Endothelial cell of umbilical vein (primary cell): ENCODE measurements at regions not wholly inside any gene's neighbourhood (a gene's known extent, or its start where the extent isn't known, plus 50 kb on each side); places are given as distances from the start of the nearest gene placed in this dataset.

Experiments
- BruUV-seq: library from RNA; stranded (reverse); fragments of 400-500 nt; replicated peaks from 2 replicates; lab custom pipeline; 2021; lab: Mats Ljungman, UMichigan
- CTCF ChIA-PET: fragments of 300-600, 350-600 bp; sonication (Branson Sonifier 250); formaldehyde crosslinking; loops from one replicate; lab custom pipeline; 2021; ENCODE audit warnings: antibody characterized with exemption, inconsistent platforms; lab: Charles Lee
- POLR2A ChIA-PET: fragments of 300-600, 350-600 bp; sonication (Branson Sonifier 250); formaldehyde crosslinking; loops from one replicate; lab custom pipeline; 2021; ENCODE audit warnings: antibody characterized with exemption, inconsistent platforms; lab: Charles Lee
- DNase-seq: peaks from one replicate; pipeline ENCODE4 v3.0.0-alpha.2; 2011; ENCODE audit warnings: low read depth, low spot score
- FAIRE-seq: peaks from 2 replicates; lab custom pipeline; 2011; peaks lifted over from hg19 to GRCh38; lab: Jason Lieb, UNC
- H2AFZ ChIP-seq: 2 replicates; pipeline ENCODE4 v1.6.0; 2012; ENCODE audit warnings: low read depth, low read length, control low read depth, inconsistent platforms
- H3K27ac ChIP-seq: 2 replicates; pipeline ENCODE4 v1.5.1; 2011; ENCODE audit warnings: low read depth, mild to moderate bottlenecking, control low read depth, low read length, moderate library complexity; ENCODE audit not compliant: insufficient read depth
- H3K27me3 ChIP-seq, 2 experiments: 2 replicates each; pipeline versions ENCODE4 v1.6.0 to v1.6.1; 2011; ENCODE audit warnings: low read length in 2 of 2, mixed read lengths in 1 of 2; ENCODE audit not compliant: control insufficient read depth in 2 of 2, insufficient read depth in 2 of 2
- H3K36me3 ChIP-seq, 2 experiments: 2 replicates in 1 of 2; 3 replicates in 1 of 2; pipeline ENCODE4 v1.5.1; 2011; ENCODE audit warnings: low read length in 2 of 2, mild to moderate bottlenecking in 1 of 2, moderate library complexity in 1 of 2; ENCODE audit not compliant: control insufficient read depth in 2 of 2, insufficient read depth in 2 of 2; ENCODE audit errors: extremely low read depth in 1 of 2
- H3K4me1 ChIP-seq: 3 replicates; pipeline ENCODE4 v1.5.1; 2011; ENCODE audit warnings: mild to moderate bottlenecking, low read length; ENCODE audit not compliant: control insufficient read depth, insufficient read depth; ENCODE audit errors: extremely low read depth
- H3K4me2 ChIP-seq: 2 replicates; pipeline ENCODE4 v1.6.1; 2011; ENCODE audit warnings: low read length, control low read depth, mixed read lengths; ENCODE audit not compliant: insufficient read depth
- H3K4me3 ChIP-seq, 3 experiments: fragments of 200-600 bp in 1 of 3; sonication (generic), shearing (Covaris generic) in 1 of 3; replicated peaks in 1 of 3; 2 replicates each; pipeline ENCODE4 v1.5.1; 2011 to 2016; ENCODE audit warnings: control low read depth in 3 of 3, low read length in 3 of 3, mild to moderate bottlenecking in 2 of 3, inconsistent platforms in 1 of 3, low read depth in 1 of 3, moderate library complexity in 1 of 3; ENCODE audit not compliant: insufficient read depth in 1 of 3
- H3K79me2 ChIP-seq: 2 replicates; pipeline ENCODE4 v1.6.0; 2012; ENCODE audit warnings: low read length, inconsistent platforms; ENCODE audit not compliant: control insufficient read depth, insufficient read depth
- H3K9ac ChIP-seq: replicated peaks from 2 replicates; pipeline ENCODE3; 2011; ENCODE audit warnings: low read length, control low read depth; ENCODE audit not compliant: insufficient read depth; ENCODE audit errors: extremely low read depth
- H3K9me1 ChIP-seq: replicated peaks from 3 replicates; pipeline ENCODE4 v1.6.0; 2011; ENCODE audit warnings: mild to moderate bottlenecking, low read length; ENCODE audit not compliant: control insufficient read depth, insufficient read depth; ENCODE audit errors: extremely low read depth
- H3K9me3 ChIP-seq: replicated peaks from 2 replicates; pipeline ENCODE4 v1.5.1; 2012; ENCODE audit warnings: low read length, inconsistent platforms; ENCODE audit not compliant: control insufficient read depth, insufficient read depth
- H4K20me1 ChIP-seq: replicated peaks from 2 replicates; pipeline ENCODE3; 2011; ENCODE audit warnings: mild to moderate bottlenecking, low read length; ENCODE audit not compliant: control insufficient read depth, insufficient read depth; ENCODE audit errors: extremely low read depth
- CTCF ChIP-seq, 2 donors: IDR thresholded peaks; 1 replicate in 1 of 2; 2 replicates in 1 of 2; pipeline ENCODE4 v1.5.1; 2011; ENCODE audit warnings: low read length in 2 of 2, mild to moderate bottlenecking in 2 of 2, moderate library complexity in 2 of 2, control low read depth in 1 of 2, inconsistent platforms in 1 of 2, low read depth in 1 of 2; ENCODE audit not compliant: insufficient read depth in 1 of 2; ENCODE audit errors: extremely low read depth in 1 of 2
- EZH2 ChIP-seq: IDR thresholded peaks from 2 replicates; pipeline ENCODE4 v1.6.1; 2012; ENCODE audit warnings: borderline replicate concordance, low read depth, mild to moderate bottlenecking, moderate library complexity, low read length, inconsistent platforms; ENCODE audit not compliant: severe bottlenecking
- FOS ChIP-seq: IDR thresholded peaks from 2 replicates; pipeline ENCODE4 v1.6.1; 2011; ENCODE audit warnings: mild to moderate bottlenecking, low read length, moderate library complexity, borderline replicate concordance; ENCODE audit not compliant: insufficient read depth
- GATA2 ChIP-seq: IDR thresholded peaks from 2 replicates; pipeline ENCODE4 v1.7.0; 2011; ENCODE audit warnings: low read depth, mild to moderate bottlenecking, moderate library complexity, mixed read lengths, low read length; ENCODE audit not compliant: insufficient read length, insufficient read depth
- JUN ChIP-seq: IDR thresholded peaks from 2 replicates; pipeline ENCODE4 v1.6.1; 2011; ENCODE audit warnings: borderline replicate concordance, low read depth; ENCODE audit not compliant: insufficient read length, insufficient read depth
- MAX ChIP-seq: IDR thresholded peaks from 2 replicates; pipeline ENCODE4 v1.6.1; 2011; ENCODE audit not compliant: insufficient read depth, insufficient read length
- MYC ChIP-seq: IDR thresholded peaks from one replicate; pipeline ENCODE4 v1.6.1; 2011; ENCODE audit warnings: mild to moderate bottlenecking, low read depth, low read length
- POLR2A ChIP-seq: IDR thresholded peaks from 2 replicates; pipeline ENCODE4 v1.6.1; 2012; ENCODE audit warnings: low read depth, mild to moderate bottlenecking, control low read depth, low read length
- POLR2AphosphoS5 ChIP-seq: IDR thresholded peaks from 2 replicates; pipeline ENCODE4 v1.6.1; 2012; ENCODE audit warnings: low read depth, mild to moderate bottlenecking, control low read depth, low read length, moderate library complexity; ENCODE audit not compliant: insufficient read depth
- dilution Hi-C: fragments of 300-500 bp; cut with MboI; formaldehyde crosslinking; loops from one replicate; pipeline ENCODE4 v1.15.0; 2019; ENCODE audit warnings: low sequenced_read_pairs; ENCODE audit not compliant: extremely low pct_ligation_motif_present
- intact Hi-C: fragments of 100-400 bp; cut with micrococcal nuclease; formaldehyde crosslinking; loops from one replicate; pipeline ENCODE4 v1.10.0; 2022

GRCh38 chr9:118252027-118252426 is 547.8 kb downstream of the TLR4 start:
- Histone ChIP-seq H3K79me2 (no peaks in the 10 kb centered on the region), H4K20me1 (no peaks in the 10 kb centered on the region), H3K36me3 (no peaks in the 10 kb centered on the region), H3K4me3 (no peak overlapping the region), H3K9me1 (no peaks in the 10 kb centered on the region), H3K9me3 (no peaks in the 10 kb centered on the region), H3K4me2 (no peak overlapping the region), H3K27ac (no peak overlapping the region), H3K27me3 (no peaks in the 10 kb centered on the region), H2AFZ (no peak overlapping the region), H3K9ac (no peak overlapping the region), H3K4me1 (no peaks in the 10 kb centered on the region)
- no peak for FAIRE-seq
- dilution Hi-C loops (no loop called here), intact Hi-C loops (no loop called here)
- CTCF ChIA-PET = interaction anchor here (1.1 kb wide), 1 partner anchor 11 kb away, joined by 3 read pairs; no protein-coding TSS in a partner anchor
- TF ChIP-seq MAX = no peak
- no peak for TF ChIP-seq FOS
- no peak for TF ChIP-seq MYC
- TF ChIP-seq CTCF (IDR thresholded peaks at IDR 0.05; ENCODE audit: extremely low read depth in 1 of 2, insufficient read depth in 1 of 2, low read depth in 1 of 2, low read length in 2 of 2) = no peak
- no peak for TF ChIP-seq POLR2A
- TF ChIP-seq POLR2AphosphoS5 = no peak
- no peak for TF ChIP-seq EZH2
- TF ChIP-seq GATA2 = no peak
- no peak for TF ChIP-seq JUN
- POLR2A ChIA-PET = no interaction called here
- DNase-seq = no peak
- no TSS peak for BruUV-seq
